ENCODE measurements at regions not wholly inside any gene's neighbourhood (a gene's known extent, or its start where the extent isn't known, plus 50 kb on each side); places are given as distances from the start of the nearest gene placed in this dataset.

GRCh38 chr10:90389876-90390275 lies 468.0 kb downstream of the HTR7 start:
- intact Hi-C loops (cut with DNase I), result no loop called here
- H3K36me3 ChIP-seq, result no peaks in the 10 kb centered on the region
- no peaks in the 10 kb centered on the region for H3K4me1 ChIP-seq
- H3K4me3 ChIP-seq, result no peak overlapping the region
- DNase-seq (ENCODE audit: extremely low spot score in 2 of 2), result no peak
- H3K27ac ChIP-seq, result no peak overlapping the region
- TF ChIP-seq POLR2A (IDR thresholded peaks at IDR 0.05), result no peak
- TF ChIP-seq, protein P1, sequence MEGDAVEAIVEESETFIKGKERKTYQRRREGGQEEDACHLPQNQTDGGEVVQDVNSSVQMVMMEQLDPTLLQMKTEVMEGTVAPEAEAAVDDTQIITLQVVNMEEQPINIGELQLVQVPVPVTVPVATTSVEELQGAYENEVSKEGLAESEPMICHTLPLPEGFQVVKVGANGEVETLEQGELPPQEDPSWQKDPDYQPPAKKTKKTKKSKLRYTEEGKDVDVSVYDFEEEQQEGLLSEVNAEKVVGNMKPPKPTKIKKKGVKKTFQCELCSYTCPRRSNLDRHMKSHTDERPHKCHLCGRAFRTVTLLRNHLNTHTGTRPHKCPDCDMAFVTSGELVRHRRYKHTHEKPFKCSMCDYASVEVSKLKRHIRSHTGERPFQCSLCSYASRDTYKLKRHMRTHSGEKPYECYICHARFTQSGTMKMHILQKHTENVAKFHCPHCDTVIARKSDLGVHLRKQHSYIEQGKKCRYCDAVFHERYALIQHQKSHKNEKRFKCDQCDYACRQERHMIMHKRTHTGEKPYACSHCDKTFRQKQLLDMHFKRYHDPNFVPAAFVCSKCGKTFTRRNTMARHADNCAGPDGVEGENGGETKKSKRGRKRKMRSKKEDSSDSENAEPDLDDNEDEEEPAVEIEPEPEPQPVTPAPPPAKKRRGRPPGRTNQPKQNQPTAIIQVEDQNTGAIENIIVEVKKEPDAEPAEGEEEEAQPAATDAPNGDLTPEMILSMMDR (IDR thresholded peaks at IDR 0.05), result no peak
- no peak for TF ChIP-seq POLR2AphosphoS5 (IDR thresholded peaks at IDR 0.05; ENCODE audit: insufficient read depth in 1 of 2, low read depth in 1 of 2)
- no peaks in the 10 kb centered on the region for H3K27me3 ChIP-seq
- no peaks in the 10 kb centered on the region for H3K9me3 ChIP-seq

- no peak for DNase-seq (ENCODE audit: extremely low spot score in 2 of 2)
- no peak overlapping the region for H3K4me3 ChIP-seq
- no peak for TF ChIP-seq POLR2AphosphoS5 (IDR thresholded peaks at IDR 0.05; ENCODE audit: insufficient read depth in 1 of 2, low read depth in 1 of 2)
- intact Hi-C loops (cut with DNase I), result no loop called here
- H3K4me1 ChIP-seq, result no peaks in the 10 kb centered on the region
- no peaks in the 10 kb centered on the region for H3K9me3 ChIP-seq
- H3K36me3 ChIP-seq, result no peaks in the 10 kb centered on the region
- no peaks in the 10 kb centered on the region for H3K27me3 ChIP-seq
- no peak overlapping the region for H3K27ac ChIP-seq
Measured at GRCh38 chr10:90394311-90394710, 463.5 kb downstream of the HTR7 start.

GRCh38 chr10:90396721-90397120 lies 461.1 kb downstream of the HTR7 start:
- intact Hi-C loops (cut with DNase I), result no loop called here
- TF ChIP-seq POLR2AphosphoS5 (IDR thresholded peaks at IDR 0.05; ENCODE audit: insufficient read depth in 1 of 2, low read depth in 1 of 2), result no peak
- TF ChIP-seq, protein P1 (IDR thresholded peaks at IDR 0.05), result no peak
- TF ChIP-seq POLR2A (IDR thresholded peaks at IDR 0.05), result no peak

GRCh38 chr10:90398566-90398965 lies 459.3 kb downstream of the HTR7 start:
- H3K36me3 ChIP-seq, result no peaks in the 10 kb centered on the region
- no peaks in the 10 kb centered on the region for H3K27me3 ChIP-seq
- TF ChIP-seq POLR2A (IDR thresholded peaks at IDR 0.05), result no peak
- TF ChIP-seq POLR2AphosphoS5 (IDR thresholded peaks at IDR 0.05; ENCODE audit: insufficient read depth in 1 of 2, low read depth in 1 of 2), result no peak
- TF ChIP-seq, protein P1 (IDR thresholded peaks at IDR 0.05), result no peak
- no peaks in the 10 kb centered on the region for H3K4me1 ChIP-seq
- no peak for DNase-seq (ENCODE audit: extremely low spot score in 2 of 2)
- H3K9me3 ChIP-seq, result no peaks in the 10 kb centered on the region
- H3K27ac ChIP-seq, result no peak overlapping the region
- intact Hi-C loops (cut with DNase I), result no loop called here
- no peak overlapping the region for H3K4me3 ChIP-seq

More at GRCh38 chr10:90396721-90397120, 461.1 kb downstream of the HTR7 start:
- no peaks in the 10 kb centered on the region for H3K27me3 ChIP-seq
- no peaks in the 10 kb centered on the region for H3K4me1 ChIP-seq
- no peak overlapping the region for H3K27ac ChIP-seq
- H3K4me3 ChIP-seq, result no peak overlapping the region
- H3K9me3 ChIP-seq, result no peaks in the 10 kb centered on the region
- H3K36me3 ChIP-seq, result no peaks in the 10 kb centered on the region
- DNase-seq (ENCODE audit: extremely low spot score in 2 of 2), result no peak

DNA sequence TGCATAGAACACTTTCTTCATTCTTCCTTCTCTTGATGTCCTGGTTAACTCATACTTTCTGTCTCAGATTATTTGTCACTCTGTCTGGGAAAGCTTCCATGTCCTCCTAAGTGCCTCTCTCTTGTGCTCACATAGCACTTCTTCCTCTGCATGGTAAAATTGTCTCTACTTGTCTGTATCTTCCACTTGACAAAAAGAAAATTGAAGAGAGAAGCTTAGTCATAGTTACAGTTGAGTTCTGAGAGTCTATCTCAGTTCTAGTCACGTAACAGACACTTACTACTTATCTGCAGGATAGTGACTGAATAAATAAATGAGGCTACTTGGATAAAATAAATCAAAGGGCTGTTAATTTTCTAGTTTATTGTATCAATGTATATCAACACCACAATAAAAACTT lies 458.1 kb downstream of the HTR7 start:
- intact Hi-C loops (cut with DNase I), result no loop called here
- TF ChIP-seq POLR2AphosphoS5 (IDR thresholded peaks at IDR 0.05; ENCODE audit: insufficient read depth in 1 of 2, low read depth in 1 of 2) (no peak), POLR2A (IDR thresholded peaks at IDR 0.05) (no peak)
- TF ChIP-seq, protein P1 (IDR thresholded peaks at IDR 0.05), result no peak
- Histone ChIP-seq H3K4me3 (no peak overlapping the region), H3K9me3 (no peaks in the 10 kb centered on the region), H3K4me1 (no peaks in the 10 kb centered on the region), H3K27ac (no peak overlapping the region), H3K27me3 (no peaks in the 10 kb centered on the region), H3K36me3 (no peaks in the 10 kb centered on the region)
- DNase-seq (ENCODE audit: extremely low spot score in 2 of 2), result no peak

Measured in vagina (tissue), 2 donors.